Left ventricle myocardium inferior (tissue), 1 donor: ENCODE measurements at regions not wholly inside any gene's neighbourhood (a gene's known extent, or its start where the extent isn't known, plus 50 kb on each side); places are given as distances from the start of the nearest gene placed in this dataset.

ENCODE experiments used
- DNase-seq: peaks from one replicate; pipeline ENCODE4 v3.0.0-alpha.2; 2020
- H3K27ac ChIP-seq: fragments of 200-600 bp; replicated peaks from 2 replicates; pipeline ENCODE4 v1.8.0; 2021
- H3K27me3 ChIP-seq: fragments of 200-600 bp; 2 replicates; pipeline ENCODE4 v1.8.0; 2021; ENCODE audit warnings: low read depth
- H3K36me3 ChIP-seq: fragments of 200-600 bp; 2 replicates; pipeline ENCODE4 v1.8.0; 2021
- H3K4me1 ChIP-seq: fragments of 200-600 bp; 2 replicates; pipeline ENCODE4 v1.8.0; 2021
- H3K4me3 ChIP-seq: fragments of 200-600 bp; 2 replicates; pipeline ENCODE4 v1.8.0; 2021; ENCODE audit warnings: mild to moderate bottlenecking, moderate library complexity
- H3K9me3 ChIP-seq: fragments of 200-600 bp; replicated peaks from 2 replicates; pipeline ENCODE4 v1.8.0; 2021
- intact Hi-C: fragments of 100-400 bp; cut with micrococcal nuclease; formaldehyde crosslinking; loops from one replicate; pipeline ENCODE4 v1.11.0; 2022
- TF ChIP-seq, protein P1 (sequence below): fragments of 200-600 bp; IDR thresholded peaks from 2 replicates; pipeline ENCODE4 v1.8.0; 2021; ENCODE audit warnings: antibody characterized with exemption, mild to moderate bottlenecking, borderline replicate concordance
- donor health status: DM: no; HTN: yes; CAD: no; lungs with severe emphysema.

DNA sequence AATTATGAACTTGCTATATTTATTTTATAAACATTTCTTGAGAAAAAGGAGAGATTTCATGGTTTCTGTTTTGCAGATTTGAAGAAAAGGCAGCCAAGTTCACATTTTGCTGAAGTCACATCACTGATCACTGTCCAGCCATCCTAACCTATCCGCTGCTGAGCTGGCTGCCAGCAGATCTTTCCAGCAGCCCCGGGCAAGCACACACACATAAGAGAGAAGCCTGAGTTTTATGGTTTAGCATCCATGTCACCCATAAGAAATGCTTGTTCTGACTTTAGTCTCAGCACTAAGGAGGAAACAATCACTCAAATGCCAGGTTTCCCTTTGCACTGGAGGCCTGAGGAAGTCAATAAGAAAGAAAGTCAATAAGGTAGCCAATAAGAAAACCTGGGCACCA lies 287.1 kb downstream of the SMOC2 start:
- no peak for DNase-seq
- Histone ChIP-seq H3K27me3 (peaks cover 16% of the 10 kb centered on the region), H3K4me3 (no peak overlapping the region), H3K27ac (no peak overlapping the region), H3K4me1 (no peaks in the 10 kb centered on the region), H3K9me3 (no peaks in the 10 kb centered on the region), H3K36me3 (no peaks in the 10 kb centered on the region)
- TF ChIP-seq, protein P1, sequence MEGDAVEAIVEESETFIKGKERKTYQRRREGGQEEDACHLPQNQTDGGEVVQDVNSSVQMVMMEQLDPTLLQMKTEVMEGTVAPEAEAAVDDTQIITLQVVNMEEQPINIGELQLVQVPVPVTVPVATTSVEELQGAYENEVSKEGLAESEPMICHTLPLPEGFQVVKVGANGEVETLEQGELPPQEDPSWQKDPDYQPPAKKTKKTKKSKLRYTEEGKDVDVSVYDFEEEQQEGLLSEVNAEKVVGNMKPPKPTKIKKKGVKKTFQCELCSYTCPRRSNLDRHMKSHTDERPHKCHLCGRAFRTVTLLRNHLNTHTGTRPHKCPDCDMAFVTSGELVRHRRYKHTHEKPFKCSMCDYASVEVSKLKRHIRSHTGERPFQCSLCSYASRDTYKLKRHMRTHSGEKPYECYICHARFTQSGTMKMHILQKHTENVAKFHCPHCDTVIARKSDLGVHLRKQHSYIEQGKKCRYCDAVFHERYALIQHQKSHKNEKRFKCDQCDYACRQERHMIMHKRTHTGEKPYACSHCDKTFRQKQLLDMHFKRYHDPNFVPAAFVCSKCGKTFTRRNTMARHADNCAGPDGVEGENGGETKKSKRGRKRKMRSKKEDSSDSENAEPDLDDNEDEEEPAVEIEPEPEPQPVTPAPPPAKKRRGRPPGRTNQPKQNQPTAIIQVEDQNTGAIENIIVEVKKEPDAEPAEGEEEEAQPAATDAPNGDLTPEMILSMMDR, result no peak
- intact Hi-C loops, result no loop called here

DNA sequence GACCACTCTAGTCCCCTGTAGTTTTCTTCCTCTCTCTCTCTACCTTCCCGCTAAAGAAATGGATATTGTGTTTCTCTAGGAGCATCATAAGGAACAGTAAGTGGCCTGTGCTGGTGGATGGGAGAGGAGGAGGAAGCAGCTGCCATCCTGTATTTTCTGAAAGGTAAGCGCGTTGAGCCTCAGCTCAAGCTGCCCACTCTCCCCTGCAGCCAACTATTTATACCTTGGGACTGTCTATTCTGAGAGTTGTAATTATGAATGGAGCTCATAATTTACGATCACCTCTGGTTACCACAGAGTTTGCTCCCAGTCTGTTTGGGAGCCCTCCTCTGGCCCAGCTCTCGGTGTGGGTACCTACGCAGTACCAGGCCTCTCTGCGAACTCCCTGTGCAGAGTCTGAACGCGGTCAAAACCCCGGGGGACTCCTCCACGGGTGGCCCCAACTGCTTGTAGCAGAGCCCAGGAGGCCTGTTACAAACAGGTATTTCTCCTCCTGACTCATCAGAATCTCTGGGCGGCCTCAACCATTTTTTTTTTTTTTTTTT lies 285.4 kb downstream of the SMOC2 start:
- TF ChIP-seq, protein P1, result no peak
- Histone ChIP-seq H3K36me3 (no peaks in the 10 kb centered on the region), H3K27ac (no peak overlapping the region), H3K4me3 (no peak overlapping the region), H3K4me1 (no peaks in the 10 kb centered on the region), H3K9me3 (no peaks in the 10 kb centered on the region), H3K27me3 (peaks cover 14% of the 10 kb centered on the region)
- intact Hi-C loops, result no loop called here
- no peak for DNase-seq

DNA sequence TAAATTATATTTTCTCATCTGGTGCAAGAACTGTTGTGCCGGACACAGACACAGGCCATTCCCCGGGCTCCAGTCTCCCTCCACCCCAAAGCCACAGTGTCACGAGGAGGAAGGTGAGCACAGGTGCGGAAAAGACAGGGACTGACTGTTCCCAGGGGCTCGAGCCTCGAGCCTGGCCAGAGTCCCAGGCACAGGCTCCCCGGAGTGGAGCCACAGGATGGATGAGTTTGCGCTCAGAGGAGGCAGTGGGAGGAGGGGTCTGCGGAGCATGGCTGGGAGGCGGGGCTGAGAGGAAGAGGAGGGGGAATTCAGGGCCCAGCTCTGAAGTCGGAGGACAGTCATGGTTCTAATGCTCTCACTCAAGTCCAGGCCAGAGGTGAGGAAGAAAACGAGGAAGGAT lies 284.8 kb downstream of the SMOC2 start:
- H3K27me3 ChIP-seq, result peaks cover 8% of the 10 kb centered on the region
- H3K4me3 ChIP-seq, result no peak overlapping the region
- H3K27ac ChIP-seq, result no peak overlapping the region
- H3K4me1 ChIP-seq, result no peaks in the 10 kb centered on the region
- no peak for DNase-seq
- H3K9me3 ChIP-seq, result no peaks in the 10 kb centered on the region
- H3K36me3 ChIP-seq, result no peaks in the 10 kb centered on the region
- TF ChIP-seq, protein P1, result no peak
- intact Hi-C loops, result no loop called here

DNA sequence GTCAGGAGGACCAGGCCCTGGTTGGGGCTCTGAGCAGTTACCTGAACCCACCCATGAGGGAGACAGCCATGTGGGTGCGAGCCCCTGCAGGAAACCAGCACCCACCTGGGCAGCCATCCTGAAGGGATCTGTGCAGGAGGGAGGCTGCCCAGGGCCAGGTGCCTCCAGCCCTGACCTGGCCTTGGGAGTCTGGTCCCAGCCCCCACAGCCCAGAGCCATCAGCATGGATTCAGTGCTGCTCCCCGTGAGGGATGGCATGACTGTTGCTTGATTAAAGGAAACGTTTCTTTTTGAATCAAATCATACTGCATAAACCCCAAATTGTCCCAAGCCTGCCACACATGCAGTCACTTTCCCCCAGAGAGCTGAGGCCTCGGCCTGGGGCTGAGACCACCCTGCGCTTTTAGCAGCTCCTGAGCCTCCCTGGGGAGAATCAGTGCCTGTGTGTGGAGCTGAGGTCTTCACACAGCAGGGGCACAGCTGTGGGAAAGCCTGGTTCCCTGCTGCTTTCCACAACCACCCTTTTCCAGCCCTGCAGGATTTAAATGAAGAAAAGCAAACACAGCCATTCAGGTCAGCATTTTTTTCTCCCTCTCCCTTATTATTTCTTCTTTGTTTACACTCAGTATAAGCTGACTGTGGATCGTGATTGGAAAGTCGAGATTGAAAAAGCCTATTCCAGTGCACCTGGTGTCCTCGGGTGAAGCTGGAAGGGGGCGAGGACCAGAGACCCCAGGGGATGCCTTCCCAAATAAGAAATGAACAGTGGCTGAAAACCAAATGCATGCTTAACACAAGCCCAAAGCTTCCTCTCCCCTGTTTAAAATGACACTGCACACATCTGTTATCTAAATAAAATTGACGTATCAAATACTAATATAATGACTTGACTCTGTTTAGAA lies 283.9 kb downstream of the SMOC2 start:
- intact Hi-C loops, result no loop called here
- no peaks in the 10 kb centered on the region for H3K36me3 ChIP-seq
- no peak for DNase-seq
- TF ChIP-seq, protein P1, result no peak
- H3K27me3 ChIP-seq, result peaks cover 8% of the 10 kb centered on the region
- H3K4me3 ChIP-seq, result no peak overlapping the region
- H3K4me1 ChIP-seq, result no peaks in the 10 kb centered on the region
- no peak overlapping the region for H3K27ac ChIP-seq
- no peaks in the 10 kb centered on the region for H3K9me3 ChIP-seq

DNA sequence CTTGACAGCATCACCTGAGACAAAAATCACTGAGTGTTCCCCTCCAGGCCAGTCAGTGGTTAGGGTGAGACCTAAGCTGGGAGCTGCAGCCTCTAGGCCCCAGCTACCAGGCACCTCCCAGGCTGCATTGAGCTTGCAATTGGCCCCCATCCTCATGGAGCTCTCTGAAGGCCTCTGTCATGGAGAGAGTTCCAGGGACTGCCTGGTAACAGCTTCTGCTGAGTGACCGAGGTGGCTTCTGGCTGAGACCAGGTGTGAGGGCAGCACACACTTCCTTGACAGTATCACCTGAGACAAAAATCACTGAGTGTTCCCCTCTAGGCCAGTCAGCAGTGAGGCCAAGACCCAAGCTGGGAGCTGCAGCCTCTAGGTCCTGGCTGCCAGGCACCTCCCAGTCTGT lies 283.0 kb downstream of the SMOC2 start:
- Histone ChIP-seq H3K4me1 (no peaks in the 10 kb centered on the region), H3K36me3 (no peaks in the 10 kb centered on the region), H3K4me3 (no peak overlapping the region), H3K27me3 (peaks cover 7% of the 10 kb centered on the region), H3K27ac (no peak overlapping the region), H3K9me3 (no peaks in the 10 kb centered on the region)
- TF ChIP-seq, protein P1, result no peak
- intact Hi-C loops, result no loop called here
- DNase-seq, result no peak
